ENCODE measurements at regions not wholly inside any gene's neighbourhood (a gene's known extent, or its start where the extent isn't known, plus 50 kb on each side); places are given as distances from the start of the nearest gene placed in this dataset.

GRCh38 chr1:81662913-81663526 is 137.7 kb upstream of the ADGRL2 start:
- no peak for DNase-seq
- H3K27me3 Mint-ChIP-seq = no peaks in the 10 kb centered on the region
- H3K4me3 Mint-ChIP-seq = no peak overlapping the region
- H3K27ac Mint-ChIP-seq = no peak overlapping the region
- no peaks in the 10 kb centered on the region for H3K9me3 Mint-ChIP-seq
- ATAC-seq (ENCODE audit: low read depth) = no peak
- no peaks in the 10 kb centered on the region for H3K4me1 Mint-ChIP-seq
- ChIA-PET CTCF (no interaction called here), POLR2A (no interaction called here)
- intact Hi-C loops (cut with micrococcal nuclease) = no loop called here
- H3K36me3 Mint-ChIP-seq (ENCODE audit: low read depth) = no peaks in the 10 kb centered on the region
- no peak for TF ChIP-seq CTCF (IDR thresholded peaks at IDR 0.05)

GRCh38 chr1:81660286-81660685 is 140.4 kb upstream of the ADGRL2 start:
- ATAC-seq (ENCODE audit: low read depth) (no peak), DNase-seq (no peak)
- H3K4me1 Mint-ChIP-seq = no peaks in the 10 kb centered on the region
- TF ChIP-seq CTCF (IDR thresholded peaks at IDR 0.05) = no peak
- H3K36me3 Mint-ChIP-seq (ENCODE audit: low read depth) = no peaks in the 10 kb centered on the region
- CTCF ChIA-PET = no interaction called here
- no peak overlapping the region for H3K4me3 Mint-ChIP-seq
- POLR2A ChIA-PET = no interaction called here
- H3K27me3 Mint-ChIP-seq = no peaks in the 10 kb centered on the region
- no peak overlapping the region for H3K27ac Mint-ChIP-seq
- intact Hi-C loops (cut with micrococcal nuclease) = no loop called here
- H3K9me3 Mint-ChIP-seq = peaks cover 3% of the 10 kb centered on the region

GRCh38 chr1:81654657-81655056 is 146.1 kb upstream of the ADGRL2 start:
- ChIA-PET POLR2A (no interaction called here), CTCF (no interaction called here)
- DNase-seq (no peak), ATAC-seq (ENCODE audit: low read depth) (no peak)
- Mint-ChIP-seq H3K36me3 (ENCODE audit: low read depth) (no peaks in the 10 kb centered on the region), H3K9me3 (peaks cover 3% of the 10 kb centered on the region), H3K27me3 (no peaks in the 10 kb centered on the region), H3K4me3 (no peak overlapping the region), H3K4me1 (no peaks in the 10 kb centered on the region), H3K27ac (no peak overlapping the region)
- TF ChIP-seq CTCF (IDR thresholded peaks at IDR 0.05) = no peak
- intact Hi-C loops (cut with micrococcal nuclease) = no loop called here

GRCh38 chr1:81654147-81654546 is 146.6 kb upstream of the ADGRL2 start:
- Mint-ChIP-seq H3K27me3 (no peaks in the 10 kb centered on the region), H3K4me3 (no peak overlapping the region), H3K27ac (no peak overlapping the region), H3K4me1 (no peaks in the 10 kb centered on the region), H3K36me3 (ENCODE audit: low read depth) (no peaks in the 10 kb centered on the region), H3K9me3 (peaks cover 3% of the 10 kb centered on the region)
- ChIA-PET POLR2A (no interaction called here), CTCF (no interaction called here)
- DNase-seq (no peak), ATAC-seq (ENCODE audit: low read depth) (no peak)
- TF ChIP-seq CTCF (IDR thresholded peaks at IDR 0.05) = no peak
- intact Hi-C loops (cut with micrococcal nuclease) = no loop called here

GRCh38 chr1:81650776-81651175 is 150.0 kb upstream of the ADGRL2 start:
- H3K27me3 Mint-ChIP-seq = no peaks in the 10 kb centered on the region
- intact Hi-C loops (cut with micrococcal nuclease) = no loop called here
- H3K36me3 Mint-ChIP-seq (ENCODE audit: low read depth) = no peaks in the 10 kb centered on the region
- no peak overlapping the region for H3K27ac Mint-ChIP-seq
- ATAC-seq (ENCODE audit: low read depth) (no peak), DNase-seq (no peak)
- no peaks in the 10 kb centered on the region for H3K4me1 Mint-ChIP-seq
- TF ChIP-seq CTCF (IDR thresholded peaks at IDR 0.05) = no peak
- H3K9me3 Mint-ChIP-seq = peaks cover 3% of the 10 kb centered on the region
- ChIA-PET CTCF (no interaction called here), POLR2A (no interaction called here)
- no peak overlapping the region for H3K4me3 Mint-ChIP-seq
